Neural cell (in vitro differentiated cells): ENCODE measurements at regions not wholly inside any gene's neighbourhood (a gene's known extent, or its start where the extent isn't known, plus 50 kb on each side); places are given as distances from the start of the nearest gene placed in this dataset.
A peak's percentile ranks its signal among the peaks of the same experiment; 100 is the strongest.

Experiments
- H2AFZ ChIP-seq: fragments of 200-600, 300-800 bp; sonication (generic), shearing (Covaris generic); 2 replicates; pipeline ENCODE4 v1.6.0; 2014; ENCODE audit warnings: low read depth, mild to moderate bottlenecking, antibody characterized with exemption, low read length, moderate library complexity
- H3F3A ChIP-seq: fragments of 200-600 bp; shearing (Covaris generic); 2 replicates; pipeline ENCODE4 v1.6.1; 2016; ENCODE audit warnings: mild to moderate bottlenecking, moderate library complexity, mixed read lengths, antibody characterized with exemption, low read length; ENCODE audit not compliant: insufficient read depth, poor library complexity, severe bottlenecking
- H3K27ac ChIP-seq: fragments of 200-600, 300-800 bp; sonication (generic), shearing (Covaris generic); 2 replicates; pipeline ENCODE4 v1.5.1; 2014; ENCODE audit warnings: mild to moderate bottlenecking, low read length, moderate library complexity
- H3K27me3 ChIP-seq: fragments of 300-800, 200-600 bp; sonication (generic), shearing (Covaris generic); 2 replicates; pipeline ENCODE4 v1.6.0; 2014; ENCODE audit warnings: mild to moderate bottlenecking, low read depth, low read length, moderate library complexity; ENCODE audit not compliant: insufficient read depth
- H3K36me3 ChIP-seq: fragments of 300-800, 200-600 bp; sonication (generic), shearing (Covaris generic); 2 replicates; pipeline ENCODE4 v1.5.1; 2014; ENCODE audit warnings: mild to moderate bottlenecking, antibody characterized with exemption, low read length, moderate library complexity; ENCODE audit not compliant: insufficient read depth
- H3K4me2 ChIP-seq: fragments of 300-800, 200-600 bp; sonication (generic), shearing (Covaris generic); 2 replicates; pipeline ENCODE4 v1.6.0; 2014; ENCODE audit warnings: mild to moderate bottlenecking, low read length
- H3K4me3 ChIP-seq: fragments of 300-800, 200-600 bp; sonication (generic), shearing (Covaris generic); 2 replicates; pipeline ENCODE4 v1.5.1; 2014; ENCODE audit warnings: mild to moderate bottlenecking, low read length, moderate library complexity
- H3K79me2 ChIP-seq: fragments of 200-600 bp; shearing (Covaris generic); replicated peaks from 2 replicates; pipeline ENCODE4 v1.6.0; 2014; ENCODE audit warnings: mild to moderate bottlenecking, low read length, moderate library complexity; ENCODE audit not compliant: insufficient read depth
- H3K9ac ChIP-seq: fragments of 300-800, 200-600 bp; sonication (generic), shearing (Covaris generic); 2 replicates; pipeline ENCODE4 v1.6.1; 2016; ENCODE audit warnings: mild to moderate bottlenecking, low read length, mixed read lengths
- H3K9me2 ChIP-seq: fragments of 200-600 bp; shearing (Covaris generic); 2 replicates; pipeline ENCODE4 v1.6.1; 2016; ENCODE audit warnings: mild to moderate bottlenecking, low read length, mixed read lengths; ENCODE audit not compliant: insufficient read depth
- H3K9me3 ChIP-seq: fragments of 200-600, 300-800 bp; sonication (generic), shearing (Covaris generic); 2 replicates; pipeline ENCODE4 v1.6.1; 2016; ENCODE audit warnings: mild to moderate bottlenecking, mixed run types, low read length, moderate library complexity, mixed read lengths
- H4K20me1 ChIP-seq: fragments of 200-600 bp; shearing (Covaris generic); 2 replicates; pipeline ENCODE4 v1.6.1; 2016; ENCODE audit warnings: mild to moderate bottlenecking, mixed run types; ENCODE audit not compliant: insufficient read depth
- EP300 ChIP-seq: fragments of 450-650 bp; conservative IDR thresholded peaks from 2 replicates; pipeline ENCODE4 v1.6.1; 2014; ENCODE audit warnings: antibody characterized with exemption, mild to moderate bottlenecking, moderate library complexity; ENCODE audit not compliant: poor library complexity, severe bottlenecking
- EZH2 ChIP-seq: fragments of 200-600, 300-800 bp; shearing (Covaris generic), sonication (generic); IDR thresholded peaks from 2 replicates; pipeline ENCODE4 v1.6.1; 2014; ENCODE audit warnings: antibody characterized with exemption, low read length, borderline replicate concordance, mild to moderate bottlenecking; ENCODE audit not compliant: insufficient read depth, poor library complexity, severe bottlenecking
- MXI1 ChIP-seq: fragments of 450-650 bp; conservative IDR thresholded peaks from 2 replicates; pipeline ENCODE4 v1.6.1; 2014; ENCODE audit warnings: antibody characterized with exemption, mild to moderate bottlenecking; ENCODE audit not compliant: poor library complexity, severe bottlenecking
- POLR2AphosphoS5 ChIP-seq: IDR thresholded peaks from 2 replicates; pipeline ENCODE4 v1.6.1; 2012
- RAD21 ChIP-seq: fragments of 450-650 bp; conservative IDR thresholded peaks from 2 replicates; pipeline ENCODE4 v1.6.1; 2014; ENCODE audit warnings: antibody characterized with exemption, mild to moderate bottlenecking, moderate library complexity
- REST ChIP-seq: IDR thresholded peaks from 2 replicates; pipeline ENCODE4 v1.6.1; 2012; ENCODE audit warnings: borderline replicate concordance
- SMC3 ChIP-seq: fragments of 450-650 bp; conservative IDR thresholded peaks from 2 replicates; pipeline ENCODE4 v1.6.1; 2014; ENCODE audit warnings: antibody characterized with exemption, mild to moderate bottlenecking, moderate library complexity; ENCODE audit not compliant: poor library complexity
- TAF1 ChIP-seq: IDR thresholded peaks from 2 replicates; pipeline ENCODE4 v1.6.1; 2012; ENCODE audit warnings: low read depth
- TF ChIP-seq, protein P1 (sequence below): fragments of 450-650 bp; IDR thresholded peaks from 2 replicates; pipeline ENCODE4 v1.5.1; 2014; ENCODE audit warnings: antibody characterized with exemption, mild to moderate bottlenecking, moderate library complexity; ENCODE audit not compliant: poor library complexity, severe bottlenecking

DNA sequence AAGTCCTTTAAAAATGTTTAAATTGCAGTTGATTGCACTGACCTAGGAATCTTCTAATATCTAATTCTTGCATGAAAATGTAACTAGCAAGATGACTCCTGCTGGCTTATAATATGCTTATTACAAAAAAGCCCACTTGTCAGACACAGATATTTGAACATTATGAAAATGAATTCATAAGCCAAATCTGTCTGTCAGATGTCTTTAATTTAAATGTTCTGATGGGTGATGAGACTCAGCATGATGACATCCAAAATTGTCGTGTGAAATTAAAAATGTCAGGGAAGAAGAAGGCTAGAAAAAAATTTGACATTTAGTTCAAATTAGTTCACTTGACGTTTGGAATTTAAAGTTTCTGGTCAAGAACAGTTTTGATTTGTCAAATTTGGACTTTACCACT, 277.8 kb downstream of the PHF14 start:
- no peak overlapping the region for H3K4me3 ChIP-seq
- no peaks in the 10 kb centered on the region for H3K79me2 ChIP-seq
- H3K4me2 ChIP-seq = no peak overlapping the region
- no peaks in the 10 kb centered on the region for H4K20me1 ChIP-seq
- H3K9ac ChIP-seq = no peak overlapping the region
- peak; percentile 68 for TF ChIP-seq EP300
- TF ChIP-seq RAD21 = no peak
- TF ChIP-seq EZH2 = no peak
- no peak for TF ChIP-seq MXI1
- TF ChIP-seq, protein P1, sequence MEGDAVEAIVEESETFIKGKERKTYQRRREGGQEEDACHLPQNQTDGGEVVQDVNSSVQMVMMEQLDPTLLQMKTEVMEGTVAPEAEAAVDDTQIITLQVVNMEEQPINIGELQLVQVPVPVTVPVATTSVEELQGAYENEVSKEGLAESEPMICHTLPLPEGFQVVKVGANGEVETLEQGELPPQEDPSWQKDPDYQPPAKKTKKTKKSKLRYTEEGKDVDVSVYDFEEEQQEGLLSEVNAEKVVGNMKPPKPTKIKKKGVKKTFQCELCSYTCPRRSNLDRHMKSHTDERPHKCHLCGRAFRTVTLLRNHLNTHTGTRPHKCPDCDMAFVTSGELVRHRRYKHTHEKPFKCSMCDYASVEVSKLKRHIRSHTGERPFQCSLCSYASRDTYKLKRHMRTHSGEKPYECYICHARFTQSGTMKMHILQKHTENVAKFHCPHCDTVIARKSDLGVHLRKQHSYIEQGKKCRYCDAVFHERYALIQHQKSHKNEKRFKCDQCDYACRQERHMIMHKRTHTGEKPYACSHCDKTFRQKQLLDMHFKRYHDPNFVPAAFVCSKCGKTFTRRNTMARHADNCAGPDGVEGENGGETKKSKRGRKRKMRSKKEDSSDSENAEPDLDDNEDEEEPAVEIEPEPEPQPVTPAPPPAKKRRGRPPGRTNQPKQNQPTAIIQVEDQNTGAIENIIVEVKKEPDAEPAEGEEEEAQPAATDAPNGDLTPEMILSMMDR = no peak
- H3K27ac ChIP-seq = no peak overlapping the region
- H3K27me3 ChIP-seq = no peaks in the 10 kb centered on the region
- H2AFZ ChIP-seq = no peak overlapping the region
- H3K9me2 ChIP-seq = no peaks in the 10 kb centered on the region
- H3K9me3 ChIP-seq = no peaks in the 10 kb centered on the region
- H3K36me3 ChIP-seq = no peaks in the 10 kb centered on the region
- no peaks in the 10 kb centered on the region for H3F3A ChIP-seq

DNA sequence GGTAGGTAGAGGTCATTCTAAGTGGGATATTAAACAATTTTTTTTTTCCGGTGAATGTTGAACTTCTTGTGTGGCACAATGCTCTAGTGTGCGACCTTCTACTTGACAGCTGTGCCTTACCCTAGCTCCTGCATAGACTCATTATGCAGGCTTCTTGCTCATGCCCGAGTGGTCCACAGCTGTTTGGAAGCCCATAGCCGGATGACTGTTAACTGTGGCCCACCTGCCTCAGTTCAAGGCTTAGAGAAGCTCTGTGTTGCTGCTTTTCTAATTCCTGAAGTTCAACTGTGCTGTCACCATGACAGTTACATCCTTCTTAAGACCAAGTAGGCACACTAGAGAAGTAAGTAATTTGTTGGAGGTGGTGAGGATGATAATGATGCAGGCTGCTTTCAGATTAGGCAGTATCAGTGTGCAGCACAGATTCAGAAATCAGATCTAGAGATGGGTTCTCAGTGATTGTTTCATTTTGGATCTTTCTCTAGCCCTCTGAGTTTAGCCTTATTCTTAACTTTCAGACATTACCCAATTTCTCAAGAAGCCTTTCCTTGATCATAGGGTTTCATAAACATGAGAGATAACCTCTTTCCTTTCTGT, 278.4 kb downstream of the PHF14 start:
- no peaks in the 10 kb centered on the region for H3F3A ChIP-seq
- no peaks in the 10 kb centered on the region for H3K9me3 ChIP-seq
- H4K20me1 ChIP-seq = no peaks in the 10 kb centered on the region
- no peaks in the 10 kb centered on the region for H3K36me3 ChIP-seq
- no peak overlapping the region for H2AFZ ChIP-seq
- H3K27ac ChIP-seq = no peak overlapping the region
- no peaks in the 10 kb centered on the region for H3K9me2 ChIP-seq
- H3K4me2 ChIP-seq = no peak overlapping the region
- no peaks in the 10 kb centered on the region for H3K27me3 ChIP-seq
- TF ChIP-seq SMC3 (no peak), MXI1 (no peak), TAF1 (no peak), REST (no peak), POLR2AphosphoS5 (no peak), EZH2 (no peak), EP300 (no peak), RAD21 (no peak)
- TF ChIP-seq, protein P1 = no peak
- no peaks in the 10 kb centered on the region for H3K79me2 ChIP-seq
- H3K4me3 ChIP-seq = no peak overlapping the region
- H3K9ac ChIP-seq = no peak overlapping the region
